NCI-H446 treated with DMSO at 0.1 percent for 48 hours (cell line): ENCODE measurements at regions not wholly inside any gene's neighbourhood (a gene's known extent, or its start where the extent isn't known, plus 50 kb on each side); places are given as distances from the start of the nearest gene placed in this dataset.
"Not testable (repeated sequence)": the region's sequence is repeated elsewhere in the genome, so short reads cannot be mapped to it uniquely, and the experiment has no call there.

Experiments
- DNase-seq: peaks from one replicate; lab custom pipeline; 2025; lab: John Stamatoyannopoulos, UW

DNA sequence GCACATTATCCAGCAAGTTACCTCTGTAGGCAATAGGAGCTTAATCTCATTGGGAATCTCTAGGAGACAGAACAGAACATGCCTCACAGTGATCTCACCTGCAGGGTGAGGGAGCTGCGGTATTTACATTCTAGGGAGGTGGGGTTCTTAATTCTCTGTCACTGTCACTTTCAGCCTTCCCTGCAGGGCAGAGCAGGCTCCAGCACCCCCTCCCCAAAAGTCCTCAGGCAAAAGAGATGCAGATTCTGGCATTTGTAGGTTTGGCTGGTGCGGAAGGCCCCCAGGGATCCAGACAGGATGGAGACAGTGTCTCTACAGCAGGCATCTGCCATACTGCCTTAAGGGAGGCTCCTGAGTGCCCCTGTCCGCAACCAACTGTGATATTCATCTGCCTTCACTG lies 166.4 kb upstream of the ATP6AP2 start:
- no peak for DNase-seq

- DNase-seq: no peak
Measured at GRCh38 chrX:40411340-40412111, 169.2 kb upstream of the ATP6AP2 start.

GRCh38 chrX:40410859-40411258 lies 169.9 kb upstream of the ATP6AP2 start:
- no peak for DNase-seq

DNA sequence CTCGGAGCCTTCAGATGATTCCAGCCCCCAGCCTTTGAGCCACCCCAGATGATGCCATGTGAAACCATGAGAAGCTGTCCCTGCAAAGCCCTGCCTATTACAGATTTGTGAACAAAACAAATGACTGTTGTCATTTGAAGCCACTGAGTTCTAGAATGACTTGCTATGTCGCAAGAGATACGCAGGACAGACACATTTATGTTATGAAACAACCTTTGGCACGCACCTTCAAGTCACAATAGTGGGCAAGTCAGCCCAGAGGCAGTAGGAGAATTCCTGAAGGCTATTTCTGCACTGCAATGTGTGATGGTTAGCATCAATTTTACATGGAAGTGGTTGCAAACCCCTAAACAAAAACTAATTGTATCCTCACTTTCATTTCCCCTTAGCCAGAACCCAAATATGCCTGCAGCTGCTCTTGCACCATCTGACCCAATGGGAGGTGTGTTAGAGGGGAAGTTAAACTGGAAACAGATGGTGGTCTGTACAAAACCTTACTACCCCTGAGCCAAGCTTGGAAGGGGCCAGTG lies 174.4 kb upstream of the ATP6AP2 start:
- DNase-seq: no peak

- no peak for DNase-seq
Measured at GRCh38 chrX:40405399-40405798, 175.4 kb upstream of the ATP6AP2 start.

GRCh38 chrX:40403757-40404156 lies 177.0 kb upstream of the ATP6AP2 start:
- no peak for DNase-seq

GRCh38 chrX:40402831-40403533 lies 177.8 kb upstream of the ATP6AP2 start:
- DNase-seq: peak; percentile 80

- no peak for DNase-seq
Measured at GRCh38 chrX:40395102-40395501, 185.7 kb upstream of the ATP6AP2 start.

DNA sequence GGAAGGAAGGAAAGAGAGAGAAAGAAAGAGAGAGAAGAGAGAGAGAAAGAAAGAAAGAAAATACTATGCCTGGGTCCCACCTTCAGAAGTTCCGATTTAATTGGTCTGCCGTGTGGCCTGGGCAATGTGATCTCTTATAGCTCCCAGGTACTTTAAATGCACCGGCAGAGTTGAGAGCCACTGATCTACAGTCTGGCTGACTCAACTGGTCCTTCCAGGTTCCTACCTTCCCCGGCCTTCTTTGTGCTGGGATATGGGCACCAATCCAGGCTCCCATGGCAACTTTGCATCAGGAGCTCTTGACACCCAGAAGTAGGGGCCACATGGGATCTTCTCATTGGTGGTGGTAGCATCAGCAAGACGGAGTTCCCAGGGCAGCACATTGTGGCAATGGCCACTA lies 186.5 kb upstream of the ATP6AP2 start:
- no peak for DNase-seq

DNA sequence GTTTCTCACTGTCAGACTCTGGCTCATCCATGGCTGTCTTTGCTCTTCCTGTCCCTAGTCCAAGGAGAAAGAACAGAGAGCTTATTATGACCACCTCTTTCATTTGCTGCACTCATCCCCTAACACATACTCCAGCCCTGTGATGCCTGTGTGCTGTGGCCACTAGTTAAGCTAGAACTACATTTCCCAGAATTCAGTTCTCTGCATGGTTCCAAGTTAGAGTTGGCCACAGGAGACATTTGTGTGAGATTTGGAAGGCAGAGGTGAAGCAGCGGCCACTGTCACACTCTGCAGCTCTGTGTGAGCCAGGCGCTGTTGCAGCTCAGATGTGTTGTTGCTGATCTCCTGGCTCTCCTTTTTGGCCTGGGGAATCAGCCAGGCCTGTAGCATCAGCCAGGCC lies 188.2 kb upstream of the ATP6AP2 start:
- no peak for DNase-seq

- DNase-seq: no peak
Measured at GRCh38 chrX:40391662-40392061, 189.1 kb upstream of the ATP6AP2 start.

DNA sequence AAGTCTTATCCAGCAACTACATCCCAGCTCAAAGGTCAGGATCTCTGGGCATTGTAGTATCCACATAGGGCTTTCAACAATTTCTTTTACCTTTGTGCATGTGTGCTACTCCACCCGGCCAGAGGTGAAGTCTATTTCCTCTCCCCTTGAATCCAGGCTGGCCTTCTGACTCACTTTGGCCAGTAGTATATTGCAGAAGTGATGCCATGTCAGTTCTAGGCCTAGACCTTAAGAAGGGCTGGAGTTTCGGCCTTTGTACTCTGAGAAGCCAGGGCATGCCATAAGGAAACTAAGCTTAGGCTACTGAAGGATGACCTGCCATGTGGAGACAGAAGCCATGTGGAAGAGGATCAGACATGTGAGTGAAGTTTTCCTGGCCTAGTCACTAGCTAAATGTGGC lies 191.2 kb upstream of the ATP6AP2 start:
- DNase-seq: no peak

DNA sequence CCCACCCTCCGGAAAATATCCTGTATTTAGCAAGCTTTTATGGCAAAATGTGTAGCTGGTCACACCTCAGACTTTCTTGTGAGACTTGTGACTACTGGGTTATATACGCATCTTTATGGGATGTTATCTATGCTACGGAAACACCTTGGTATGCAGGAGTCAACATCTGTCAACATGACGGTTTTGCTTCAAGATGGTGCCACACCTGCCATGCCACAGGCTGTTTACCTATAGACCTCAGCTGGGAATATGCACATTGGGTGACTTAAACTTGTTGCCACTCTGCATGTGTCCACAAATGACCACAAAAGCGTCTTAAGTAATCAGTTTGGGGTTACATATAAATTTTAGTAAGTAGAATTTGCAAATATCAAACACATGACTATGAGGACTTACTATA lies 192.3 kb upstream of the ATP6AP2 start:
- no peak for DNase-seq

DNA sequence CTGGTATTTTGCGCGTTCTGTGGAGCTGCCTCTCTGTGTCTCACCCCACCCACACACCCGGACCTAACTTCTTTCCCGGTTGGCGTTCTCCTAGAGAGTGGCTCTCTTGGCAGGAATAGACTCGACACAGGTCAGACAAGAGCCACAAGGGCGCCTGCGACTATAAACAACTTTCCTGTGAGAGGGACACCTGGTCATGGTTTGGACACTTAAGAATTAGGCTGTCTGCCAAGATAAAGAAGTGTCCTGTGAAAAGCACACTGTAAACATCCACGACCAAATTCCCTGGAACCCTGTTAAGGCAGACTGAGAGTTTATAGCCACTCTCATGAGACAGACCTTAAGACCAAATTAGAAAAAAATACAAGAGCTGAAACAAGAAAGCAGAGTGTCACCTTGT lies 192.9 kb upstream of the ATP6AP2 start:
- not testable (repeated sequence) for DNase-seq

DNA sequence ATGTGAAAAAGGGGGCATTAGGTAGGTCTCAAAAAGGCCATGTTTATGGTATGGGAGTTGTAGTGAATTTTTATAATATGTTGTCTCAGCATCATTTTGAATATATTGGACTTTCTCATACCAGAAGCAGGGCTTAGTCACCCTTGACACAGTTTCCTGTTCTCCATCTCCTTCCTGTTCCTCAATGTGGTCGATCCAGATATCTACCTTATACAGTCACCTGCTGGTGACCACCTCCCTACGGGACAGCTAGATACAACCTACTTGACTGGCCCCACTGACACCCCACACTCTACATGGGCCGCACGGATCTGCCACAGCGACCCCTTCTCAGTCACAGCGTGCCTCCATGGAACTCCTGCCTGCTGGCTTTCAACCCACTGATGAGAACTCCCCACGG lies 193.5 kb upstream of the ATP6AP2 start:
- not testable (repeated sequence) for DNase-seq

DNA sequence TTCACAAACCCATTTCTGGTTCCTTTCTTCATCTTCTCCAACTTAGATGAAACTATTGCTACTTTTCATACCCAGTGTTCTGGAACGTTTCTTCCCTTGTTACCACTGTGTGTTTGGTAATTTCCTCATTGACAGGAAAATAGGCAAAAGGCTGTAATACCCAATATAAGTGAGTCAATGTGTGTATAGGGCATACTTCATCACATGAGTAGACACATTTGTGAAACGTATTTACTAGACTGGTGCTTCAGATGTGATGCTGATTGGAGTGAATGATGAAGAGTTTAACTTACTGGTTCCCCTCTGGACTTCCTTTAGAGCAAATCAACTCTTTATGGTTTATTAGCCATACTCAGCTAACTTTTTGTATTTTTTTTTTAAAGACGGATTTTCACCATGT lies 195.1 kb upstream of the ATP6AP2 start:
- no peak for DNase-seq

DNA sequence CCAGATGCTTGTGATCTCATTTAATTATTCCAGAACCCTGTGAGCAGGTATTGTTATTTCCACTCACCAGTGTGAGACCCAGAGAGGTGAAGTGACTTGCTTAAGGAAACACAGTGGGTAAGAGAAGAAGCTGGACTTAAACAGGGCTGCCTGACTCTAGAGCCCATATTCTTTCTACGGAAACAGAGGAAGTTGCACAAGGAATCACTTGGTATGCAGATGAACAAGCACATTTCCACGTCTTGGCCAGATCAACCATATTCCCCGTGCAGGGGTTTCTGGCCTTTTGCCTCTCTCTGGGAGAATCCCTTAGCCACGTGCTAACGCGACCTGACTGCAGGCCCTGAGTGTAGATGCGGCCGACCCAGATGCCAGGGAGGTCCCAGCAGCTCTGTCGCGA lies 195.5 kb upstream of the ATP6AP2 start:
- no peak for DNase-seq

- no peak for DNase-seq
Measured at GRCh38 chrX:40383969-40384368, 196.8 kb upstream of the ATP6AP2 start.

DNA sequence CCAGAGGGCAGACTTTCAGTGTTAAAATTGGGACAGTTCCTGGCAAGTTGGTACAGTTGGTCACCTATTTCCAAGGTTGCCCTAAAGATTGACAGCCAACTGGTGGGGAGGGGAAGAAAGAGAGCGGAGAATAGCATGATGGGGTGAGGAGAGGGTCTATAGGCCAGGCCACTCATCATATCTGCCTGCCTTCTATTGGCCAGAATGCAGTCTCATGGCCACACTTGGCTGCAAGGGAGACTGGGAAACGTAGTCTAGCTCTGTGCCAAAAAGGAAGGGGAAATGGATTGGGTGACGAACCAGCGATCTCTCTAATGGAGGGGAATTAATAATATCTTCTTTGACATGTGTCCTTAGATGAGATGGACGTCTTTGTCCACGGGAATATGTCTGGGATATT lies 197.4 kb upstream of the ATP6AP2 start:
- no peak for DNase-seq

GRCh38 chrX:40380655-40381488 lies 199.9 kb upstream of the ATP6AP2 start:
- no peak for DNase-seq

GRCh38 chrX:40377684-40378083 lies 203.1 kb upstream of the ATP6AP2 start:
- no peak for DNase-seq

GRCh38 chrX:40374486-40374885 lies 206.3 kb upstream of the ATP6AP2 start:
- DNase-seq: no peak

DNA sequence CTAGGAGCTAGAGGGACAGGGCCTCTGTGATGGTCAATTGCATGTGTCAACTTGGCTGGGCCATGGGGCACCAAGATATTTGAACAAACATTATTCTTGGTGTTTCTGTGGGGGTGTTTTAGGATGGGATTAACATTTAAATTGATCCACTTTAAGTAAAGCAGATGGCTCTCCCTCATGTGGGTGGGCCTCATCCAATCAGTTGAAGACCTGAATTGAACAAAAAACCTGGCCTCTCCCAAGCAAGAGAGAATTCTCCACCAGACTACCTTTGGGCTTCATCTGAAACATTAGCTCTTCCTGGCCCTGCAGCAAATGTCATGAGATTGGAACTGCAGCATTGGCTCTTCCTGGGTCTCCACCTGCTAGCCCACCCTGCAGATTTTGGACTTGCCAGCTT lies 207.1 kb upstream of the ATP6AP2 start:
- no peak for DNase-seq
